AG04450 (cell line): ENCODE measurements at regions not wholly inside any gene's neighbourhood (a gene's known extent, or its start where the extent isn't known, plus 50 kb on each side); places are given as distances from the start of the nearest gene placed in this dataset.
"Not testable (repeated sequence)": the region's sequence is repeated elsewhere in the genome, so short reads cannot be mapped to it uniquely, and the experiment has no call there.

Experiments used
- CTCF ChIA-PET: fragments of 300-600, 350-600 bp; formaldehyde crosslinking; extraction: SDS; loops from one replicate; lab custom pipeline; 2022; ENCODE audit warnings: antibody characterized with exemption, inconsistent platforms; lab: Charles Lee
- POLR2A ChIA-PET: fragments of 350-600 bp; formaldehyde crosslinking; extraction: SDS; loops from one replicate; lab custom pipeline; 2021; ENCODE audit warnings: antibody characterized with exemption, inconsistent platforms; lab: Yijun Ruan, JAX
- DNase-seq: peaks from one replicate; pipeline ENCODE4 v3.0.0-alpha.2; 2011; ENCODE audit warnings: low read depth, low spot score
- H3K27ac ChIP-seq: one replicate; pipeline ENCODE4 v1.5.1; 2012; ENCODE audit warnings: low read depth, low read length, control low read depth
- H3K27me3 ChIP-seq: one replicate; pipeline ENCODE4 v1.6.0; 2012; ENCODE audit warnings: low read length; ENCODE audit not compliant: control insufficient read depth, insufficient read depth
- H3K4me3 ChIP-seq: 2 replicates; pipeline ENCODE4 v1.5.1; 2011; ENCODE audit warnings: mild to moderate bottlenecking, low read depth, low read length, control low read depth
- H3K9me3 ChIP-seq: 2 replicates; pipeline ENCODE4 v1.5.1; 2012; ENCODE audit warnings: low read length; ENCODE audit not compliant: control insufficient read depth, insufficient read depth
- TF ChIP-seq, protein P1 (sequence below): IDR thresholded peaks from 2 replicates; pipeline ENCODE4 v1.5.1; 2011; ENCODE audit warnings: low read depth, low read length, control low read depth, inconsistent platforms

DNA sequence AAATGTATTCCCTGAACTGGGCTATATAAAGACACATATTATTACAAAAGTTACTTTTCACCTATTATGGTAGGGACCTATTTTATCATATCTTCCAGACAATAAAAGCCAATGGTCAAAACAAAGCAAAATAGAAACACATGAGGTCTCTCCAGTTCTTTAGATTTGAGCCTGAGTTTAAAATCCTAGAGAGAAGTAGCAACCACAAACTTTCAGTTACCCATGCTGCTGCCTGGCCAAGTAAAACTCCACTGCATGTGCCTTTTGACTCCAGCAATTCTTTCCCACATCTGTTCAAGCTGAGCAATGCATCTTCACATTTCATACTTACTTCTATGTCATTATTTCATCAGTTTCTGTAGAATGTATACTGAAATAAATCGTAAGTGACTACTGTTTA, 405.3 kb downstream of the STK39 start:
- H3K9me3 ChIP-seq, result no peaks in the 10 kb centered on the region
- DNase-seq, result no peak
- TF ChIP-seq, protein P1, sequence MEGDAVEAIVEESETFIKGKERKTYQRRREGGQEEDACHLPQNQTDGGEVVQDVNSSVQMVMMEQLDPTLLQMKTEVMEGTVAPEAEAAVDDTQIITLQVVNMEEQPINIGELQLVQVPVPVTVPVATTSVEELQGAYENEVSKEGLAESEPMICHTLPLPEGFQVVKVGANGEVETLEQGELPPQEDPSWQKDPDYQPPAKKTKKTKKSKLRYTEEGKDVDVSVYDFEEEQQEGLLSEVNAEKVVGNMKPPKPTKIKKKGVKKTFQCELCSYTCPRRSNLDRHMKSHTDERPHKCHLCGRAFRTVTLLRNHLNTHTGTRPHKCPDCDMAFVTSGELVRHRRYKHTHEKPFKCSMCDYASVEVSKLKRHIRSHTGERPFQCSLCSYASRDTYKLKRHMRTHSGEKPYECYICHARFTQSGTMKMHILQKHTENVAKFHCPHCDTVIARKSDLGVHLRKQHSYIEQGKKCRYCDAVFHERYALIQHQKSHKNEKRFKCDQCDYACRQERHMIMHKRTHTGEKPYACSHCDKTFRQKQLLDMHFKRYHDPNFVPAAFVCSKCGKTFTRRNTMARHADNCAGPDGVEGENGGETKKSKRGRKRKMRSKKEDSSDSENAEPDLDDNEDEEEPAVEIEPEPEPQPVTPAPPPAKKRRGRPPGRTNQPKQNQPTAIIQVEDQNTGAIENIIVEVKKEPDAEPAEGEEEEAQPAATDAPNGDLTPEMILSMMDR, result no peak
- no peaks in the 10 kb centered on the region for H3K27me3 ChIP-seq
- ChIA-PET CTCF (interaction anchor here (0.6 kb wide), 1 partner anchor 111 kb away, joined by 3 read pairs; no protein-coding TSS in a partner anchor), POLR2A (no interaction called here)
- no peak overlapping the region for H3K4me3 ChIP-seq
- no peak overlapping the region for H3K27ac ChIP-seq

DNA sequence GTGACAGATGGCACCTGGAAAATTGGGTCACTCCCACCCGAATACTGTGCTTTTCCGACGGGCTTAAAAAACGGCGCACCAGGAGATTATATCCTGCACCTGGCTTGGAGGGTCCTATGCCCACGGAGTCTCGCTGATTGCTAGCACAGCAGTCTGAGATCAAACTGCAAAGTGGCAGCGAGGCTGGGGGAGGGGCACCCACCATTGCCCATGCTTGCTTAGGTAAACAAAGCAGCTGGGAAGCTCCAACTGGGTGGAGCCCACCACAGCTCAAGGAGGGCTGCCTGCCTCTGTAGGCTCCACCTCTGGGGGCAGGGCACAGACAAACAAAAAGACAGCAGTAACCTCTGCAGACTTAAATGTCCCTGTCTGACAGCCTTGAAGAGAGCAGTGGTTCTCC, 412.1 kb downstream of the STK39 start:
- CTCF ChIA-PET, H3K9me3 ChIP-seq, H3K27me3 ChIP-seq, DNase-seq, H3K4me3 ChIP-seq, POLR2A ChIA-PET, H3K27ac ChIP-seq: not testable (repeated sequence)

DNA sequence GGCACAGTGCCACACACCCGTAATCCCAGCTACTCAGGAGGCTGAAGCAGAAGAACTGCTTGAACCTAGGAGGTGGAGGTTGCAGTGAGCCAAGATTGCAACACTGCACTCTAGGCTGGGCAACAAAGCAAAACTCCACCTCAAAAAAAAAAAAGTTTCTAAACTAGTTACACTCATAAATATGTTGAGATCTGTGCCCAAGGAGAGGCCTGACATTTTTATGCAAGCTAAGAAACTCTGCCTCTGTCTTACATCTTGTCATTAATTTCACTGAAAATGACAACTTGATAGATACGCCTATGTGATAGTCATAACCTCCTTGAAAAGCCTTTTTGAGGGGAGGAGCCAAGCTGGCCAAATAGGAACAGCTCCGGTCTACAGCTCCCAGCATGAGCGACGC, 412.7 kb downstream of the STK39 start:
- no peak overlapping the region for H3K27ac ChIP-seq
- no peaks in the 10 kb centered on the region for H3K27me3 ChIP-seq
- ChIA-PET POLR2A (no interaction called here), CTCF (interaction anchor here (0.6 kb wide), 1 partner anchor 87 kb away, joined by 3 read pairs; no protein-coding TSS in a partner anchor)
- no peak overlapping the region for H3K4me3 ChIP-seq
- TF ChIP-seq, protein P1, result no peak
- no peaks in the 10 kb centered on the region for H3K9me3 ChIP-seq
- DNase-seq, result no peak

DNA sequence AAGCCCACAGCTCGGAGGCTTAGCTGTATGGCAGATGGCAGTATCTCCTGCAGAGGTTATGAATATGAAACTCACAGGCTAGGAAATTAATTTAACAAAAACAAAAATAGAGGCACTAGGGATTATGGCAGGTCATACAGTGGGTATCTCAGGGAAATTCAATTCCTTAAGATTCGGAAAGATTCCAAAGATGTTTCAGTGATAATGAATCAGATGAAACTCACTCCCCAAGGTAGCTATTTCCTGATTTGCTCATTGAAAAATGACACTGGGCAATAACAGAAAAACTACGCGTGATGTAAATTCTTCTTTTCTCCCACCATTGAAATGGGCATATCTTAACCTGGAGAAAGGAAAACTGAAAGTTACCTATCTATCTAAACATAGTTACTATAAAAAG, 414.1 kb downstream of the STK39 start:
- no peaks in the 10 kb centered on the region for H3K27me3 ChIP-seq
- CTCF ChIA-PET, result interaction anchor here (0.9 kb wide), 1 partner anchor 286 kb away, joined by 5 read pairs; no protein-coding TSS in a partner anchor
- H3K27ac ChIP-seq, result no peak overlapping the region
- POLR2A ChIA-PET, result no interaction called here
- H3K4me3 ChIP-seq, result no peak overlapping the region
- H3K9me3 ChIP-seq, result no peaks in the 10 kb centered on the region
- TF ChIP-seq, protein P1, result no peak
- no peak for DNase-seq

DNA sequence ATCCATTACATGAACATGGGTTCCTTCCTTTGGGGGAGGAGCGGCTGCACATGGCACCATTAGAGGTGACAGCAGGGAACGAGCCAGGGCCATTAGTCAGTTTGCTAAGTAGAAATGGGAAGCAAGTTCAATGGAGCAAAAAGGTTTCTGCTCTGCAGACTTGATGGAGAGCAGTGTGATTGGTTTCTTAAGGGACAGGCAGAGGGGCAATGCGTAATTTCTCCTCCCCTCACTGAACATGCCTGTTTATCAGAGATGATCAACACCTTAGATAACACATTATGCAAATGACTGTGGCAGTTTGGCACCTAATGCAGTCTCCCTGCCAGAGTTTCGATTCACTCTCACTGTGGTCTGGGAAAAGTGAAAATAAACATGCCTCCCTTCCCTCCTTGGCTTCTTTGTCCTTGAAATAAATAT, 414.5 kb downstream of the STK39 start:
- TF ChIP-seq, protein P1, result no peak
- Histone ChIP-seq H3K9me3 (no peaks in the 10 kb centered on the region), H3K27ac (no peak overlapping the region), H3K4me3 (no peak overlapping the region), H3K27me3 (no peaks in the 10 kb centered on the region)
- POLR2A ChIA-PET, result no interaction called here
- CTCF ChIA-PET, result no interaction called here
- no peak for DNase-seq
